DOHH2 (cell line): ENCODE measurements at regions not wholly inside any gene's neighbourhood (a gene's known extent, or its start where the extent isn't known, plus 50 kb on each side); places are given as distances from the start of the nearest gene placed in this dataset.

ENCODE experiments used
- EZH2phosphoT487 ChIP-seq: fragments of 200-600 bp; sonication (generic); IDR thresholded peaks from 2 replicates; pipeline ENCODE4 v1.6.1; 2017; ENCODE audit warnings: borderline replicate concordance, mild to moderate bottlenecking, antibody characterized with exemption, low read length, moderate library complexity, mixed read lengths
- TF ChIP-seq, protein P1 (sequence below): fragments of 200-600 bp; sonication (generic); IDR thresholded peaks from one replicate; pipeline ENCODE4 v1.5.1; 2014; ENCODE audit warnings: antibody characterized with exemption, mild to moderate bottlenecking, low read depth, low read length; ENCODE audit not compliant: poor library complexity, severe bottlenecking

DNA sequence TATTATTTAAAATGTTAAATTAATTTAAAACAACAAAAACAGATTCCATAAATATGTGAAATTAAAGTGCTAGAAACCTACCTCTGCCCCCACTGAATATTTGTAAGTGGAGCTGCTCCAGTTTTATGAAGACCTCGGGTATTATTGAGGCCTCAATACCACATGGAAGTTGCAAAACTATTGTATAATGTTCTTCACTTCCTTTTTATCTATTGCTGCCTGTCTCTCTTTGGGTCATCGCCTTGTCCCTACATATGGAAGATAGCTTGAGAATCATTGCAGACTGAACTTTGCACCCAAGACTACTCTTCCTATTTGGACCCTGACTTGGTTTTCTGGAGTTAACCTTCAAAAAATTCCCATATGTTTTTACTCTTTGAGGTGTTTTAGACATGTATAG is 212.1 kb upstream of the NETO1 start:
- TF ChIP-seq, protein P1, sequence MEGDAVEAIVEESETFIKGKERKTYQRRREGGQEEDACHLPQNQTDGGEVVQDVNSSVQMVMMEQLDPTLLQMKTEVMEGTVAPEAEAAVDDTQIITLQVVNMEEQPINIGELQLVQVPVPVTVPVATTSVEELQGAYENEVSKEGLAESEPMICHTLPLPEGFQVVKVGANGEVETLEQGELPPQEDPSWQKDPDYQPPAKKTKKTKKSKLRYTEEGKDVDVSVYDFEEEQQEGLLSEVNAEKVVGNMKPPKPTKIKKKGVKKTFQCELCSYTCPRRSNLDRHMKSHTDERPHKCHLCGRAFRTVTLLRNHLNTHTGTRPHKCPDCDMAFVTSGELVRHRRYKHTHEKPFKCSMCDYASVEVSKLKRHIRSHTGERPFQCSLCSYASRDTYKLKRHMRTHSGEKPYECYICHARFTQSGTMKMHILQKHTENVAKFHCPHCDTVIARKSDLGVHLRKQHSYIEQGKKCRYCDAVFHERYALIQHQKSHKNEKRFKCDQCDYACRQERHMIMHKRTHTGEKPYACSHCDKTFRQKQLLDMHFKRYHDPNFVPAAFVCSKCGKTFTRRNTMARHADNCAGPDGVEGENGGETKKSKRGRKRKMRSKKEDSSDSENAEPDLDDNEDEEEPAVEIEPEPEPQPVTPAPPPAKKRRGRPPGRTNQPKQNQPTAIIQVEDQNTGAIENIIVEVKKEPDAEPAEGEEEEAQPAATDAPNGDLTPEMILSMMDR, result no peak
- TF ChIP-seq EZH2phosphoT487, result no peak
